Activated T-helper 9 cell treated with anti-CD3 and anti-CD28 coated beads, Interleukin-2, amount 50 U/mL, for 16 hours (primary cell): ENCODE measurements at regions not wholly inside any gene's neighbourhood (a gene's known extent, or its start where the extent isn't known, plus 50 kb on each side); places are given as distances from the start of the nearest gene placed in this dataset.
A peak's percentile ranks its signal among the peaks of the same experiment; 100 is the strongest.
"Not testable (repeated sequence)": the region's sequence is repeated elsewhere in the genome, so short reads cannot be mapped to it uniquely, and the experiment has no call there.

Source experiments
- DNase-seq: peaks from one replicate; pipeline ENCODE4 v3.0.0-alpha.2; 2020; ENCODE audit warnings: low read depth

DNA sequence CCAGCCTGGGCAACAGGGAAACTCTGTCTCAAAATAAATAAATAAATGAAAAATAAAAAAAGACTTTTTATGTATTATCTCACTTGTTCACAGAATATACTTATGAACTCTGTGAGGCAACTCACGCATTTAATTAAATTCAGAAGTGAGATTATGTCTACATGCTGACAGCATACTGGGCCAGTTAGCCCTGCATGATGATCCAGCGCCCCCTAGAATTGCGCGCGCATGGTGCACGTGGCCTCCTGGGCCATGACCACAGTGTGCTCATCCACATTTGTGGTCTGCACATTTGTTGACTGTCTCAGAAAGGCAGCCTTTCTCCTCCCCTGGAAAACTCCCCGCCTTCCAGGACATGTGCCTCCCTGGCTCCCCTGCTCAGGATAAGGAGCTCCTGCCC is 64.8 kb upstream of the METTL9 start:
- not testable (repeated sequence) for DNase-seq

- not testable (repeated sequence) for DNase-seq
Measured at GRCh38 chr16:21535201-21535600, 64.2 kb upstream of the METTL9 start.

GRCh38 chr16:21536740-21537139 is 62.6 kb upstream of the METTL9 start:
- DNase-seq, result not testable (repeated sequence)

- DNase-seq, result not testable (repeated sequence)
Measured at GRCh38 chr16:21537598-21537997, 61.8 kb upstream of the METTL9 start.

GRCh38 chr16:21539107-21539618 is 60.2 kb upstream of the METTL9 start:
- DNase-seq, result not testable (repeated sequence)

DNA sequence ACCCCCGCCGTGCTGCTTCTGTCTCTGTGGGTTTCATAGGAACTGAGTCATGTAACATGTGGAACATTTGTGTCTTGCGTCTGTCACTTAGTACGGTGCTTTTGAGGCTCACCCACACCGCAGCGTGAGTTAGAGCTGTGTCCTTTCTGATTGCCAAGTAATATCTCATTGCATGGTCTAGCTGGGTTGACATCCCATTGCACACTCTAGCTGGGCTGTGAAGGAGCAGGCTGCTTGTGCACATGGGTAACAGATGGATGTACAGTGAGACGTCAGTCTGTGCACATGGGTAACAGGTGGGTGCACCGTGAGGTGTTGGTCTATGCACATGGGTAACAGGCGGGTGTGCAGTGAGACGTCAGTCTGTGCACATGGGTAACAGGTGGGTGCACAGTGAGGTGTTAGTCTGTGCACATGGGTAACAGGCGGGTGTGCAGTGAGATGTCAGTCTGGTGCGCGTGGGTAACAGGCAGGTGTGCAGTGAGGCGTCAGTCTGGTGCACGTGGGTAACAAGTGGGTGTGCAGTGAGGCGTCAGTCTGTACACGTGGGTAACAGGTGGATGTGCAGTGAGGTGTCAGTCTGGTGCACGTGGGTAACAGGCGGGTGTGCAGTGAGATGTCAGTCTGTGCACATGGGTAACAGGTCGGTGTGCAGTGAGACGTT is 58.5 kb upstream of the METTL9 start:
- DNase-seq, result peak; percentile 56

DNA sequence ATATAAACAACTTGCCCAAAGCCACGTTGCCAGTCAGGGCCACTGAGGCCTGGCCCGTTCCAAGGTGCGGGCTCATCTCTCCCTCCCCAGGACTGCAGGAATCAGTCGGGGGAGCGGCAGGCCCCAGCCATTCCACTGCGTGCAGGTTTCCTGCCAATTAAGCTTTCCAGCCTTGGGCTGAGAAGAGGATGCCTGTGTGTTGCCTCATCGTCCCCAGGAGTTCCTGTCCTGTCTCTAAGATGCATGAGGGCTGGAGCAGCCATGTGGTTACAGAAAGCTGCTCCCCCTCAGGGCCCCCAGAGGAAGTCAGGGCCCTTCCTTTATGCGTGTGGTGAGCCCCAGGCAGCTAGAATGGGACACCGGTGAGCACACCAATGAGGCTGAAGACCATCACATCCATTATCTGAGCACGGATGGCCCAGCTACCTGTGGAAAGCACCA is 57.7 kb upstream of the METTL9 start:
- DNase-seq, result not testable (repeated sequence)

- not testable (repeated sequence) for DNase-seq
Measured at GRCh38 chr16:21542075-21542474, 57.3 kb upstream of the METTL9 start.

- not testable (repeated sequence) for DNase-seq
Measured at GRCh38 chr16:21542491-21543124, 56.8 kb upstream of the METTL9 start.

- DNase-seq, result not testable (repeated sequence)
Measured at GRCh38 chr16:21543151-21543836, 56.1 kb upstream of the METTL9 start.

GRCh38 chr16:21545664-21546326 is 53.6 kb upstream of the METTL9 start:
- not testable (repeated sequence) for DNase-seq

DNA sequence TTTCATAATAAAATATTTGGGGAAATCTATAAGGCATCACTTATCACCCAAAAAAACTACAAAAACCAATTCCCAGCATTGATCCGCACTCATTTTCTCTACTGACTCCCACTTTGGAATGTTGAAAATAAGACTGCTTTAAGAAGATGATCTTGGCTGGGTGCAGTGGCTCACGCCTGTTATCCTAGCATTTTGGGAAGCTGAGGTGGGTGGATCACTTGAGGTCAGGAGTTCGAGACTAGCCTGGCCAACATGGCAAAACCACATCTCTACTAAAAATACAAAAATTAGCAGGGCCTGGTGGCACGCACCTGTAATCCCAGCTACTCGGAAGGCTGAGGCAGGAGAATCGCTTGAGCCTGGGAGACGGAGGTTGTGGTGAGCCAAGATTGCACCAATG is 50.0 kb upstream of the METTL9 start:
- DNase-seq, result not testable (repeated sequence)
